Ovary (tissue), 3 donors: ENCODE measurements at regions not wholly inside any gene's neighbourhood (a gene's known extent, or its start where the extent isn't known, plus 50 kb on each side); places are given as distances from the start of the nearest gene placed in this dataset.

Experiments
- CTCF ChIP-seq, 3 donors: fragments of 450-650 bp in 2 of 3; fragments of 200-600 bp in 1 of 3; IDR thresholded peaks; one replicate each; pipeline versions ENCODE4 v1.5.1 to v1.8.0; 2016 to 2022; ENCODE audit warnings: antibody characterized with exemption in 3 of 3, mild to moderate bottlenecking in 1 of 3
- EP300 ChIP-seq: sonication (generic); formaldehyde crosslinking; IDR thresholded peaks from one replicate; pipeline ENCODE4 v1.6.1; 2017; ENCODE audit warnings: antibody characterized with exemption
- POLR2A ChIP-seq: fragments of 450-650 bp; IDR thresholded peaks from one replicate; pipeline ENCODE4 v1.6.1; 2017; ENCODE audit warnings: antibody characterized with exemption, mild to moderate bottlenecking, moderate library complexity
- donor health status: DM: no; HTN: no; CAD: no.

- TF ChIP-seq CTCF (IDR thresholded peaks at IDR 0.05), result no peak
- TF ChIP-seq POLR2A, result no peak
- TF ChIP-seq EP300, result no peak
Observed at GRCh38 chr1:4149831-4150230, 249.8 kb upstream of the C1orf174 start.
